ENCODE measurements at regions not wholly inside any gene's neighbourhood (a gene's known extent, or its start where the extent isn't known, plus 50 kb on each side); places are given as distances from the start of the nearest gene placed in this dataset.
"Not testable (repeated sequence)": the region's sequence is repeated elsewhere in the genome, so short reads cannot be mapped to it uniquely, and the experiment has no call there.

- Mint-ChIP-seq H3K9me3 (no peaks in the 10 kb centered on the region), H3K4me1 (peaks cover 8% of the 10 kb centered on the region), H3K4me3 (no peak overlapping the region), H3K36me3 (ENCODE audit: low read depth) (no peaks in the 10 kb centered on the region), H3K27me3 (ENCODE audit: low read depth) (no peaks in the 10 kb centered on the region), H3K27ac (no peak overlapping the region)
- TF ChIP-seq, protein P1, sequence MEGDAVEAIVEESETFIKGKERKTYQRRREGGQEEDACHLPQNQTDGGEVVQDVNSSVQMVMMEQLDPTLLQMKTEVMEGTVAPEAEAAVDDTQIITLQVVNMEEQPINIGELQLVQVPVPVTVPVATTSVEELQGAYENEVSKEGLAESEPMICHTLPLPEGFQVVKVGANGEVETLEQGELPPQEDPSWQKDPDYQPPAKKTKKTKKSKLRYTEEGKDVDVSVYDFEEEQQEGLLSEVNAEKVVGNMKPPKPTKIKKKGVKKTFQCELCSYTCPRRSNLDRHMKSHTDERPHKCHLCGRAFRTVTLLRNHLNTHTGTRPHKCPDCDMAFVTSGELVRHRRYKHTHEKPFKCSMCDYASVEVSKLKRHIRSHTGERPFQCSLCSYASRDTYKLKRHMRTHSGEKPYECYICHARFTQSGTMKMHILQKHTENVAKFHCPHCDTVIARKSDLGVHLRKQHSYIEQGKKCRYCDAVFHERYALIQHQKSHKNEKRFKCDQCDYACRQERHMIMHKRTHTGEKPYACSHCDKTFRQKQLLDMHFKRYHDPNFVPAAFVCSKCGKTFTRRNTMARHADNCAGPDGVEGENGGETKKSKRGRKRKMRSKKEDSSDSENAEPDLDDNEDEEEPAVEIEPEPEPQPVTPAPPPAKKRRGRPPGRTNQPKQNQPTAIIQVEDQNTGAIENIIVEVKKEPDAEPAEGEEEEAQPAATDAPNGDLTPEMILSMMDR (IDR thresholded peaks at IDR 0.05; ENCODE audit: unreplicated experiment in 3 of 3) = no peak
These were observed 715.3 kb upstream of the NEGR1 start for GRCh38 chr1:72997624-72998023.

- no peaks in the 10 kb centered on the region for H3K9me3 Mint-ChIP-seq
- TF ChIP-seq, protein P1 (IDR thresholded peaks at IDR 0.05; ENCODE audit: unreplicated experiment in 3 of 3) = no peak
- no peak overlapping the region for H3K4me3 Mint-ChIP-seq
- H3K27ac Mint-ChIP-seq = no peak overlapping the region
- peaks cover 8% of the 10 kb centered on the region for H3K4me1 Mint-ChIP-seq
- no peaks in the 10 kb centered on the region for H3K36me3 Mint-ChIP-seq (ENCODE audit: low read depth)
- no peaks in the 10 kb centered on the region for H3K27me3 Mint-ChIP-seq (ENCODE audit: low read depth)
These were observed 714.7 kb upstream of the NEGR1 start for GRCh38 chr1:72997041-72997440.

GRCh38 chr1:72987871-72988270, 705.5 kb upstream of the NEGR1 start:
- H3K4me1 Mint-ChIP-seq; H3K27me3 Mint-ChIP-seq (ENCODE audit: low read depth); H3K27ac Mint-ChIP-seq; H3K36me3 Mint-ChIP-seq (ENCODE audit: low read depth); H3K4me3 Mint-ChIP-seq; H3K9me3 Mint-ChIP-seq: not testable (repeated sequence)

GRCh38 chr1:72986591-72987290, 704.4 kb upstream of the NEGR1 start:
- TF ChIP-seq, protein P1 (IDR thresholded peaks at IDR 0.05; ENCODE audit: unreplicated experiment in 3 of 3) = no peak
- Mint-ChIP-seq H3K9me3 (no peaks in the 10 kb centered on the region), H3K27me3 (ENCODE audit: low read depth) (no peaks in the 10 kb centered on the region), H3K4me1 (no peaks in the 10 kb centered on the region), H3K27ac (no peak overlapping the region), H3K4me3 (no peak overlapping the region), H3K36me3 (ENCODE audit: low read depth) (no peaks in the 10 kb centered on the region)

DNA sequence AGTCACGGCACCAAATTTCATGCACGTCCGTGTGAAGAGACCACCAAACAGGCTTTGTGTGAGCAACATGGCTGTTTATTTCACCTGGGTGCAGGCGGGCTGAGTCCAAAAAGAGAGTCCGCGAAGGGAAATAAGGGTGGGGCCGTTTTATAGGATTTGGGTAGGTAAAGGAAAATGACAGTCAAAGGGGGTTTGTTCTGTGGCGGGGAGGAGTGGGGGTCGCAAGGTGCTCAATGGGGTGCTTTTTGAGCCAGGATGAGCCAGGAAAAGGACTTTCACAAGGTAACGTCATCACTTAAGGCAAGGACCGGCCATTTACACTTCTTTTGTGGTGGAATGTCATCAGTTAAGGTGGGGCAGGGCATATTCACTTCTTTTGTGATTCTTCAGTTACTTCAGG, 702.7 kb upstream of the NEGR1 start:
- H3K4me3 Mint-ChIP-seq; H3K4me1 Mint-ChIP-seq; H3K27me3 Mint-ChIP-seq (ENCODE audit: low read depth); H3K36me3 Mint-ChIP-seq (ENCODE audit: low read depth); H3K27ac Mint-ChIP-seq; H3K9me3 Mint-ChIP-seq: not testable (repeated sequence)

DNA sequence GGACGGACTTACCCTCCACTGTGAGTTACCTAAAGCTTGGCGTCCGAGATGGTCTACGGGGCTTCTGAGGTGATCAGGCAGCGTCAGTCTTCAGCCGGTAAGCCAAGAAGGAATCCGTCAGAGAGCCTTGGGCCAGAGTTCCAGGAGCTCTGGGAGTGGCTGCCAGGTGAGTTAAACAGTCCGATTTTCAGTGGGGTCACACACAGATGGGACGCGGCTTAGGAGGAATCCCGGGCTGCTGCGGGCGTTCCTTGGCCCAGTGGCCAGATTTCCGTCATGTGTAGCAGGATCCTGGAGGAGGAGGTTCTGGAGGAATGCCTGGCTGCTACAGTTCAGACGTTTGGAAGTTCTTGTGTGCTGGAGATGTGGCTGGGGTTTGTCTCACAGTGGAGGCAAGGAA, 700.7 kb upstream of the NEGR1 start:
- H3K9me3 Mint-ChIP-seq; H3K27ac Mint-ChIP-seq; H3K27me3 Mint-ChIP-seq (ENCODE audit: low read depth); H3K4me3 Mint-ChIP-seq; H3K4me1 Mint-ChIP-seq; H3K36me3 Mint-ChIP-seq (ENCODE audit: low read depth): not testable (repeated sequence)

DNA sequence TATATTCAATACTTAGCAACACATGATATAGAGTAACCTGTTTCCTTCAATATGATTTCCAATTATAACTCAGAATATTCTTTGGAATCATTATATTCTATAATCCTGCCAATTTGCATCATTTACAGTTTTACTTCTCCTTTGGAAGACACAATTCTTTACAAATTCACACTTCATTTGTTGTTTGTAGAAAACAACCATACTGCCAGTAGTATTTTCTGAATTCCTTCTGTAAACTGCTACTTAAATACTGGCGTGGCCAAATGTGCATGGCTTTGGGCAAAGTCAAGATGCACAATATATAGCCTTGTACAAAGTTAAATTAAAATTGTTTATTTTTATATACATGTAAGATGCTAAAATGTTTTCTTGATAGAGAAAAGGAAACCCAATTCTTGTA, 687.1 kb upstream of the NEGR1 start:
- Mint-ChIP-seq H3K36me3 (ENCODE audit: low read depth) (no peaks in the 10 kb centered on the region), H3K27me3 (ENCODE audit: low read depth) (no peaks in the 10 kb centered on the region), H3K9me3 (peaks cover 3% of the 10 kb centered on the region), H3K27ac (no peak overlapping the region), H3K4me3 (no peak overlapping the region), H3K4me1 (peaks cover 6% of the 10 kb centered on the region)
- TF ChIP-seq, protein P1 (IDR thresholded peaks at IDR 0.05; ENCODE audit: unreplicated experiment in 3 of 3) = no peak

All from nephron (organoid).